PC-3 (cell line): ENCODE measurements at regions not wholly inside any gene's neighbourhood (a gene's known extent, or its start where the extent isn't known, plus 50 kb on each side); places are given as distances from the start of the nearest gene placed in this dataset.

Experiments used
- ATAC-seq: fragments of 200-7000 bp; cut with Tn5 transposase; 2 replicates; pipeline ENCODE4 v1.9.1; 2020; ENCODE audit warnings: mild to moderate bottlenecking, moderate library complexity
- BruUV-seq: library from RNA; stranded (reverse); fragments of 400-500 nt; replicated peaks from 2 replicates; lab custom pipeline; 2021; lab: Mats Ljungman, UMichigan
- CTCF ChIA-PET: fragments of 300-600 bp; sonication (Branson Sonifier 250); formaldehyde crosslinking; loops from one replicate; lab custom pipeline; 2022; ENCODE audit warnings: antibody characterized with exemption; lab: Charles Lee
- POLR2A ChIA-PET: fragments of 300-600 bp; sonication (Branson Sonifier 250); formaldehyde crosslinking; loops from one replicate; lab custom pipeline; 2022; ENCODE audit warnings: antibody characterized with exemption; ENCODE audit not compliant: unreplicated experiment; lab: Charles Lee
- DNase-seq: peaks from one replicate; pipeline ENCODE4 v3.0.0-alpha.2; 2015
- H2AFZ ChIP-seq: fragments of 300-600 bp; sonication (generic); 2 replicates; pipeline ENCODE4 v1.6.0; 2016; ENCODE audit warnings: antibody characterized with exemption, low read length
- H3F3A ChIP-seq: fragments of 300-600 bp; sonication (generic); one replicate; pipeline ENCODE4 v1.6.0; 2017; ENCODE audit warnings: antibody characterized with exemption, low read length, control low read depth, mild to moderate bottlenecking; ENCODE audit not compliant: unreplicated experiment
- H3K27ac ChIP-seq: fragments of 300-600 bp; sonication (generic); 2 replicates; pipeline ENCODE4 v1.5.1; 2016; ENCODE audit warnings: mild to moderate bottlenecking, low read length
- H3K27me3 ChIP-seq: fragments of 300-600 bp; sonication (generic); 2 replicates; pipeline ENCODE4 v1.6.1; 2016; ENCODE audit warnings: low read length, mixed read lengths
- H3K36me3 ChIP-seq: fragments of 300-600 bp; sonication (generic); 2 replicates; pipeline ENCODE4 v1.6.1; 2016; ENCODE audit warnings: low read depth, mixed run types, low read length, mixed read lengths
- H3K4me1 ChIP-seq: fragments of 300-600 bp; sonication (generic); 2 replicates; pipeline ENCODE4 v1.5.1; 2016; ENCODE audit warnings: low read length; ENCODE audit not compliant: insufficient read depth
- H3K4me2 ChIP-seq: fragments of 300-600 bp; sonication (generic); 2 replicates; pipeline ENCODE4 v1.6.0; 2016; ENCODE audit warnings: low read length
- H3K4me3 ChIP-seq: fragments of 300-600 bp; sonication (generic); 2 replicates; pipeline ENCODE4 v1.5.1; 2016; ENCODE audit warnings: mild to moderate bottlenecking, low read length, mixed read lengths
- H3K79me2 ChIP-seq: fragments of 300-600 bp; sonication (generic); 2 replicates; pipeline ENCODE4 v1.6.1; 2017; ENCODE audit warnings: low read length, mixed read lengths
- H3K9ac ChIP-seq: fragments of 300-600 bp; sonication (generic); 2 replicates; pipeline ENCODE4 v1.6.0; 2016; ENCODE audit warnings: mild to moderate bottlenecking, low read length
- H3K9me2 ChIP-seq: fragments of 300-600 bp; sonication (generic); replicated peaks from 2 replicates; pipeline ENCODE4 v1.6.1; 2016; ENCODE audit warnings: mixed run types, low read length, mixed read lengths
- H3K9me3 ChIP-seq: fragments of 300-600 bp; sonication (generic); 2 replicates; pipeline ENCODE4 v1.6.1; 2016; ENCODE audit warnings: low read length, mixed read lengths
- H4K20me1 ChIP-seq: fragments of 300-600 bp; sonication (generic); 2 replicates; pipeline ENCODE4 v1.6.1; 2016; ENCODE audit warnings: low read length, mixed read lengths
- CTCF ChIP-seq: fragments of 300-600 bp; sonication (generic); conservative IDR thresholded peaks from 2 replicates; pipeline ENCODE4 v1.5.1; 2017; ENCODE audit warnings: antibody characterized with exemption, low read depth, mild to moderate bottlenecking, low read length
- EZH2 ChIP-seq: fragments of 300-600 bp; sonication (generic); IDR thresholded peaks from one replicate; pipeline ENCODE4 v1.6.1; 2017; ENCODE audit warnings: antibody characterized with exemption, mild to moderate bottlenecking, low read length; ENCODE audit not compliant: unreplicated experiment
- EZH2phosphoT487 ChIP-seq: fragments of 300-600 bp; sonication (generic); IDR thresholded peaks from 2 replicates; pipeline ENCODE4 v1.6.1; 2018; ENCODE audit warnings: mild to moderate bottlenecking, antibody characterized with exemption, low read length, borderline replicate concordance
- intact Hi-C: fragments of 100-400 bp; cut with micrococcal nuclease; formaldehyde crosslinking; loops from 2 replicates; pipeline ENCODE4 v1.9.0; 2023

- POLR2A ChIA-PET = no interaction called here
- Histone ChIP-seq H3K9me2 (no peaks in the 10 kb centered on the region), H3K4me3 (no peak overlapping the region), H3F3A (no peaks in the 10 kb centered on the region), H3K27ac (no peak overlapping the region), H4K20me1 (no peaks in the 10 kb centered on the region), H3K9me3 (no peaks in the 10 kb centered on the region), H2AFZ (no peak overlapping the region), H3K9ac (no peak overlapping the region), H3K79me2 (no peaks in the 10 kb centered on the region), H3K36me3 (no peaks in the 10 kb centered on the region), H3K27me3 (no peaks in the 10 kb centered on the region), H3K4me2 (no peak overlapping the region), H3K4me1 (no peaks in the 10 kb centered on the region)
- intact Hi-C loops = no loop called here
- BruUV-seq = no TSS peak
- TF ChIP-seq EZH2 = no peak
- no peak for TF ChIP-seq EZH2phosphoT487
- no peak for TF ChIP-seq CTCF
- CTCF ChIA-PET = no interaction called here
- DNase-seq (no peak), ATAC-seq (no peak)
These were observed 98.8 kb upstream of the CITED2 start for GRCh38 chr6:139473231-139473701.

- Histone ChIP-seq H3K27me3 (no peaks in the 10 kb centered on the region), H3K27ac (no peak overlapping the region), H3K9me3 (no peaks in the 10 kb centered on the region), H3K79me2 (no peaks in the 10 kb centered on the region), H3F3A (no peaks in the 10 kb centered on the region), H3K9me2 (no peaks in the 10 kb centered on the region), H3K4me1 (no peaks in the 10 kb centered on the region), H2AFZ (no peak overlapping the region), H3K4me3 (no peak overlapping the region), H4K20me1 (no peaks in the 10 kb centered on the region), H3K9ac (no peak overlapping the region), H3K4me2 (no peak overlapping the region), H3K36me3 (no peaks in the 10 kb centered on the region)
- DNase-seq (no peak), ATAC-seq (no peak)
- intact Hi-C loops = no loop called here
- ChIA-PET CTCF (no interaction called here), POLR2A (no interaction called here)
- TF ChIP-seq EZH2phosphoT487 = no peak
- BruUV-seq = no TSS peak
These were observed 98.0 kb upstream of the CITED2 start for GRCh38 chr6:139472351-139473015.

- no peaks in the 10 kb centered on the region for H3K27me3 ChIP-seq
- H2AFZ ChIP-seq = no peak overlapping the region
- H3K79me2 ChIP-seq = no peaks in the 10 kb centered on the region
- intact Hi-C loops = no loop called here
- no peak overlapping the region for H3K4me2 ChIP-seq
- POLR2A ChIA-PET = no interaction called here
- no peaks in the 10 kb centered on the region for H3K9me3 ChIP-seq
- BruUV-seq = no TSS peak
- H3K4me3 ChIP-seq = no peak overlapping the region
- H3K9ac ChIP-seq = no peak overlapping the region
- CTCF ChIA-PET = no interaction called here
- no peaks in the 10 kb centered on the region for H3F3A ChIP-seq
- H3K27ac ChIP-seq = no peak overlapping the region
- H3K36me3 ChIP-seq = no peaks in the 10 kb centered on the region
- ATAC-seq = no peak
- H3K4me1 ChIP-seq = no peaks in the 10 kb centered on the region
- DNase-seq = no peak
- TF ChIP-seq CTCF (no peak), EZH2phosphoT487 (no peak), EZH2 (no peak)
- no peaks in the 10 kb centered on the region for H3K9me2 ChIP-seq
- no peaks in the 10 kb centered on the region for H4K20me1 ChIP-seq
These were observed 96.5 kb upstream of the CITED2 start for GRCh38 chr6:139470997-139471396.
